Uterus (tissue), 2 donors: ENCODE measurements at regions not wholly inside any gene's neighbourhood (a gene's known extent, or its start where the extent isn't known, plus 50 kb on each side); places are given as distances from the start of the nearest gene placed in this dataset.

Source experiments
- POLR2A ChIP-seq, 2 donors: fragments of 450-650 bp; IDR thresholded peaks; one replicate each; pipeline ENCODE4 v1.6.1; 2016; ENCODE audit warnings: antibody characterized with exemption in 2 of 2, mild to moderate bottlenecking in 1 of 2, moderate library complexity in 1 of 2
- TF ChIP-seq, protein P1 (sequence below), 4 experiments: fragments of 200-600 bp in 2 of 4; fragments of 450-650 bp in 2 of 4; sonication (generic) in 2 of 4; IDR thresholded peaks; one replicate each; pipeline ENCODE4 v1.5.1; 2016 to 2019; ENCODE audit warnings: antibody characterized with exemption in 4 of 4, mild to moderate bottlenecking in 2 of 4, moderate library complexity in 1 of 4

- no peak for TF ChIP-seq POLR2A (IDR thresholded peaks at IDR 0.05)
- TF ChIP-seq, protein P1, sequence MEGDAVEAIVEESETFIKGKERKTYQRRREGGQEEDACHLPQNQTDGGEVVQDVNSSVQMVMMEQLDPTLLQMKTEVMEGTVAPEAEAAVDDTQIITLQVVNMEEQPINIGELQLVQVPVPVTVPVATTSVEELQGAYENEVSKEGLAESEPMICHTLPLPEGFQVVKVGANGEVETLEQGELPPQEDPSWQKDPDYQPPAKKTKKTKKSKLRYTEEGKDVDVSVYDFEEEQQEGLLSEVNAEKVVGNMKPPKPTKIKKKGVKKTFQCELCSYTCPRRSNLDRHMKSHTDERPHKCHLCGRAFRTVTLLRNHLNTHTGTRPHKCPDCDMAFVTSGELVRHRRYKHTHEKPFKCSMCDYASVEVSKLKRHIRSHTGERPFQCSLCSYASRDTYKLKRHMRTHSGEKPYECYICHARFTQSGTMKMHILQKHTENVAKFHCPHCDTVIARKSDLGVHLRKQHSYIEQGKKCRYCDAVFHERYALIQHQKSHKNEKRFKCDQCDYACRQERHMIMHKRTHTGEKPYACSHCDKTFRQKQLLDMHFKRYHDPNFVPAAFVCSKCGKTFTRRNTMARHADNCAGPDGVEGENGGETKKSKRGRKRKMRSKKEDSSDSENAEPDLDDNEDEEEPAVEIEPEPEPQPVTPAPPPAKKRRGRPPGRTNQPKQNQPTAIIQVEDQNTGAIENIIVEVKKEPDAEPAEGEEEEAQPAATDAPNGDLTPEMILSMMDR (IDR thresholded peaks at IDR 0.05) = no peak
These were observed 75.3 kb upstream of the SNRPN start for GRCh38 chr15:24879492-24879891.
